Ishikawa (cell line): ENCODE measurements at regions not wholly inside any gene's neighbourhood (a gene's known extent, or its start where the extent isn't known, plus 50 kb on each side); places are given as distances from the start of the nearest gene placed in this dataset.

Source experiments
- TCF12 ChIP-seq: IDR thresholded peaks from 2 replicates; pipeline ENCODE4 v1.6.1; 2012; ENCODE audit warnings: low read depth
- YY1 ChIP-seq: IDR thresholded peaks from 2 replicates; pipeline ENCODE4 v1.6.1; 2012; ENCODE audit warnings: low read depth
- TF ChIP-seq, protein P1 (sequence below): IDR thresholded peaks from 2 replicates; pipeline ENCODE4 v1.6.1; 2012

GRCh38 chr13:56789527-56789926 lies 351.2 kb upstream of the PRR20A start:
- TF ChIP-seq, protein P1, sequence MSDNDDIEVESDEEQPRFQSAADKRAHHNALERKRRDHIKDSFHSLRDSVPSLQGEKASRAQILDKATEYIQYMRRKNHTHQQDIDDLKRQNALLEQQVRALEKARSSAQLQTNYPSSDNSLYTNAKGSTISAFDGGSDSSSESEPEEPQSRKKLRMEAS: no peak
- TF ChIP-seq YY1 (no peak), TCF12 (no peak)
